HEK293 (cell line): ENCODE measurements at regions not wholly inside any gene's neighbourhood (a gene's known extent, or its start where the extent isn't known, plus 50 kb on each side); places are given as distances from the start of the nearest gene placed in this dataset.

Source experiments
- SALL2 ChIP-seq: fragments of 450-650 bp; formaldehyde crosslinking; IDR thresholded peaks from 2 replicates; pipeline ENCODE4 v1.5.0; 2017; ENCODE audit warnings: missing biosample characterization, mild to moderate bottlenecking, missing genetic modification characterization, borderline replicate concordance
- ZNF121 ChIP-seq: fragments of 450-650 bp; formaldehyde crosslinking; IDR thresholded peaks from 2 replicates; pipeline ENCODE4 v1.5.1; 2016; ENCODE audit warnings: missing biosample characterization, missing genetic modification characterization
- ZNF324 ChIP-seq: fragments of 450-650 bp; formaldehyde crosslinking; IDR thresholded peaks from 2 replicates; pipeline ENCODE4 v1.5.1; 2016; ENCODE audit warnings: missing biosample characterization, missing genetic modification characterization
- ZNF621 ChIP-seq: fragments of 450-650 bp; formaldehyde crosslinking; IDR thresholded peaks from 2 replicates; pipeline ENCODE4 v1.5.1; 2017; ENCODE audit warnings: missing biosample characterization, missing genetic modification characterization
- ZNF777 ChIP-seq: fragments of 450-650 bp; formaldehyde crosslinking; IDR thresholded peaks from 2 replicates; pipeline ENCODE4 v1.5.1; 2017; ENCODE audit warnings: missing biosample characterization, missing genetic modification characterization, borderline replicate concordance
- TF ChIP-seq, protein P1 (sequence below): fragments of 450-650 bp; formaldehyde crosslinking; IDR thresholded peaks from 2 replicates; pipeline ENCODE4 v1.5.1; 2016; ENCODE audit warnings: missing biosample characterization, missing genetic modification characterization
- TF ChIP-seq, protein P2 (sequence below): fragments of 450-650 bp; formaldehyde crosslinking; IDR thresholded peaks from 2 replicates; pipeline ENCODE4 v1.5.0; 2017; ENCODE audit warnings: missing biosample characterization, missing genetic modification characterization, borderline replicate concordance
- TF ChIP-seq, protein P3 (sequence below): fragments of 450-650 bp; formaldehyde crosslinking; IDR thresholded peaks from 2 replicates; pipeline ENCODE4 v1.5.1; 2016; ENCODE audit warnings: missing biosample characterization, missing genetic modification characterization
- TF ChIP-seq, protein P4 (sequence below): fragments of 450-650 bp; formaldehyde crosslinking; IDR thresholded peaks from 2 replicates; pipeline ENCODE4 v1.5.1; 2016; ENCODE audit warnings: missing biosample characterization, missing genetic modification characterization
- TF ChIP-seq, protein P5 (sequence below): fragments of 450-650 bp; IDR thresholded peaks from 2 replicates; pipeline ENCODE4 v1.5.1; 2018; ENCODE audit warnings: missing biosample characterization, missing genetic modification characterization
- TF ChIP-seq, protein P6 (sequence below): fragments of 450-650 bp; formaldehyde crosslinking; conservative IDR thresholded peaks from 2 replicates; pipeline ENCODE4 v1.5.1; 2016; ENCODE audit warnings: low read depth, missing biosample characterization, missing genetic modification characterization

DNA sequence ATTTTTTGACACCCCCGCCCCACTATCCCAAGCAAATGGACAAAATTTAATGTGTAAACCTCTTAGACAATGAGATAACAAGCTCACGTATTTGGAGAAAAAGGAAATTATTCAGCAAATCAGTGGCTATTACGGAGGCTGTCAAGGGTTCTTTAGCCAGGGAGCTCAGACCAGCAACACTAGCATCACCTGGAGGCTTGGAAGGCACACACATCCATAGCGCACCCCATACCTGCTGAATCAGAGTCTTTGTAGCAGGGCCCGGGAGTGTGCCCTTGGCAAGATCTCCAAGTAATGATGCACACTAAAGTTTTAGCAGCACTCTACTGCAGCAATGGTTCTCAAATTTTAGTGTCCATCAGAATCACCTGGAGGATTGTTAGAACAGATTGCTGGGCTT lies 223.2 kb upstream of the BTBD3 start:
- no peak for TF ChIP-seq ZNF777 (tag by site-specific recombination)
- TF ChIP-seq, protein P1, sequence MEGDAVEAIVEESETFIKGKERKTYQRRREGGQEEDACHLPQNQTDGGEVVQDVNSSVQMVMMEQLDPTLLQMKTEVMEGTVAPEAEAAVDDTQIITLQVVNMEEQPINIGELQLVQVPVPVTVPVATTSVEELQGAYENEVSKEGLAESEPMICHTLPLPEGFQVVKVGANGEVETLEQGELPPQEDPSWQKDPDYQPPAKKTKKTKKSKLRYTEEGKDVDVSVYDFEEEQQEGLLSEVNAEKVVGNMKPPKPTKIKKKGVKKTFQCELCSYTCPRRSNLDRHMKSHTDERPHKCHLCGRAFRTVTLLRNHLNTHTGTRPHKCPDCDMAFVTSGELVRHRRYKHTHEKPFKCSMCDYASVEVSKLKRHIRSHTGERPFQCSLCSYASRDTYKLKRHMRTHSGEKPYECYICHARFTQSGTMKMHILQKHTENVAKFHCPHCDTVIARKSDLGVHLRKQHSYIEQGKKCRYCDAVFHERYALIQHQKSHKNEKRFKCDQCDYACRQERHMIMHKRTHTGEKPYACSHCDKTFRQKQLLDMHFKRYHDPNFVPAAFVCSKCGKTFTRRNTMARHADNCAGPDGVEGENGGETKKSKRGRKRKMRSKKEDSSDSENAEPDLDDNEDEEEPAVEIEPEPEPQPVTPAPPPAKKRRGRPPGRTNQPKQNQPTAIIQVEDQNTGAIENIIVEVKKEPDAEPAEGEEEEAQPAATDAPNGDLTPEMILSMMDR (tag by site-specific recombination) = no peak
- TF ChIP-seq, protein P2, sequence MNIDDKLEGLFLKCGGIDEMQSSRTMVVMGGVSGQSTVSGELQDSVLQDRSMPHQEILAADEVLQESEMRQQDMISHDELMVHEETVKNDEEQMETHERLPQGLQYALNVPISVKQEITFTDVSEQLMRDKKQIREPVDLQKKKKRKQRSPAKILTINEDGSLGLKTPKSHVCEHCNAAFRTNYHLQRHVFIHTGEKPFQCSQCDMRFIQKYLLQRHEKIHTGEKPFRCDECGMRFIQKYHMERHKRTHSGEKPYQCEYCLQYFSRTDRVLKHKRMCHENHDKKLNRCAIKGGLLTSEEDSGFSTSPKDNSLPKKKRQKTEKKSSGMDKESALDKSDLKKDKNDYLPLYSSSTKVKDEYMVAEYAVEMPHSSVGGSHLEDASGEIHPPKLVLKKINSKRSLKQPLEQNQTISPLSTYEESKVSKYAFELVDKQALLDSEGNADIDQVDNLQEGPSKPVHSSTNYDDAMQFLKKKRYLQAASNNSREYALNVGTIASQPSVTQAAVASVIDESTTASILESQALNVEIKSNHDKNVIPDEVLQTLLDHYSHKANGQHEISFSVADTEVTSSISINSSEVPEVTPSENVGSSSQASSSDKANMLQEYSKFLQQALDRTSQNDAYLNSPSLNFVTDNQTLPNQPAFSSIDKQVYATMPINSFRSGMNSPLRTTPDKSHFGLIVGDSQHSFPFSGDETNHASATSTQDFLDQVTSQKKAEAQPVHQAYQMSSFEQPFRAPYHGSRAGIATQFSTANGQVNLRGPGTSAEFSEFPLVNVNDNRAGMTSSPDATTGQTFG (tag by site-specific recombination) = no peak
- TF ChIP-seq, protein P3, sequence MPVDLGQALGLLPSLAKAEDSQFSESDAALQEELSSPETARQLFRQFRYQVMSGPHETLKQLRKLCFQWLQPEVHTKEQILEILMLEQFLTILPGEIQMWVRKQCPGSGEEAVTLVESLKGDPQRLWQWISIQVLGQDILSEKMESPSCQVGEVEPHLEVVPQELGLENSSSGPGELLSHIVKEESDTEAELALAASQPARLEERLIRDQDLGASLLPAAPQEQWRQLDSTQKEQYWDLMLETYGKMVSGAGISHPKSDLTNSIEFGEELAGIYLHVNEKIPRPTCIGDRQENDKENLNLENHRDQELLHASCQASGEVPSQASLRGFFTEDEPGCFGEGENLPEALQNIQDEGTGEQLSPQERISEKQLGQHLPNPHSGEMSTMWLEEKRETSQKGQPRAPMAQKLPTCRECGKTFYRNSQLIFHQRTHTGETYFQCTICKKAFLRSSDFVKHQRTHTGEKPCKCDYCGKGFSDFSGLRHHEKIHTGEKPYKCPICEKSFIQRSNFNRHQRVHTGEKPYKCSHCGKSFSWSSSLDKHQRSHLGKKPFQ = no peak
- no peak for TF ChIP-seq ZNF121 (tag by site-specific recombination)
- no peak for TF ChIP-seq ZNF324 (tag by site-specific recombination)
- TF ChIP-seq, protein P4, sequence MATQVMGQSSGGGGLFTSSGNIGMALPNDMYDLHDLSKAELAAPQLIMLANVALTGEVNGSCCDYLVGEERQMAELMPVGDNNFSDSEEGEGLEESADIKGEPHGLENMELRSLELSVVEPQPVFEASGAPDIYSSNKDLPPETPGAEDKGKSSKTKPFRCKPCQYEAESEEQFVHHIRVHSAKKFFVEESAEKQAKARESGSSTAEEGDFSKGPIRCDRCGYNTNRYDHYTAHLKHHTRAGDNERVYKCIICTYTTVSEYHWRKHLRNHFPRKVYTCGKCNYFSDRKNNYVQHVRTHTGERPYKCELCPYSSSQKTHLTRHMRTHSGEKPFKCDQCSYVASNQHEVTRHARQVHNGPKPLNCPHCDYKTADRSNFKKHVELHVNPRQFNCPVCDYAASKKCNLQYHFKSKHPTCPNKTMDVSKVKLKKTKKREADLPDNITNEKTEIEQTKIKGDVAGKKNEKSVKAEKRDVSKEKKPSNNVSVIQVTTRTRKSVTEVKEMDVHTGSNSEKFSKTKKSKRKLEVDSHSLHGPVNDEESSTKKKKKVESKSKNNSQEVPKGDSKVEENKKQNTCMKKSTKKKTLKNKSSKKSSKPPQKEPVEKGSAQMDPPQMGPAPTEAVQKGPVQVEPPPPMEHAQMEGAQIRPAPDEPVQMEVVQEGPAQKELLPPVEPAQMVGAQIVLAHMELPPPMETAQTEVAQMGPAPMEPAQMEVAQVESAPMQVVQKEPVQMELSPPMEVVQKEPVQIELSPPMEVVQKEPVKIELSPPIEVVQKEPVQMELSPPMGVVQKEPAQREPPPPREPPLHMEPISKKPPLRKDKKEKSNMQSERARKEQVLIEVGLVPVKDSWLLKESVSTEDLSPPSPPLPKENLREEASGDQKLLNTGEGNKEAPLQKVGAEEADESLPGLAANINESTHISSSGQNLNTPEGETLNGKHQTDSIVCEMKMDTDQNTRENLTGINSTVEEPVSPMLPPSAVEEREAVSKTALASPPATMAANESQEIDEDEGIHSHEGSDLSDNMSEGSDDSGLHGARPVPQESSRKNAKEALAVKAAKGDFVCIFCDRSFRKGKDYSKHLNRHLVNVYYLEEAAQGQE = no peak
- TF ChIP-seq, protein P5, sequence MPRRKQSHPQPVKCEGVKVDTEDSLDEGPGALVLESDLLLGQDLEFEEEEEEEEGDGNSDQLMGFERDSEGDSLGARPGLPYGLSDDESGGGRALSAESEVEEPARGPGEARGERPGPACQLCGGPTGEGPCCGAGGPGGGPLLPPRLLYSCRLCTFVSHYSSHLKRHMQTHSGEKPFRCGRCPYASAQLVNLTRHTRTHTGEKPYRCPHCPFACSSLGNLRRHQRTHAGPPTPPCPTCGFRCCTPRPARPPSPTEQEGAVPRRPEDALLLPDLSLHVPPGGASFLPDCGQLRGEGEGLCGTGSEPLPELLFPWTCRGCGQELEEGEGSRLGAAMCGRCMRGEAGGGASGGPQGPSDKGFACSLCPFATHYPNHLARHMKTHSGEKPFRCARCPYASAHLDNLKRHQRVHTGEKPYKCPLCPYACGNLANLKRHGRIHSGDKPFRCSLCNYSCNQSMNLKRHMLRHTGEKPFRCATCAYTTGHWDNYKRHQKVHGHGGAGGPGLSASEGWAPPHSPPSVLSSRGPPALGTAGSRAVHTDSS (tag by site-specific recombination) = no peak
- TF ChIP-seq ZNF621 (tag by site-specific recombination) = no peak
- no peak for TF ChIP-seq SALL2
- TF ChIP-seq, protein P6, sequence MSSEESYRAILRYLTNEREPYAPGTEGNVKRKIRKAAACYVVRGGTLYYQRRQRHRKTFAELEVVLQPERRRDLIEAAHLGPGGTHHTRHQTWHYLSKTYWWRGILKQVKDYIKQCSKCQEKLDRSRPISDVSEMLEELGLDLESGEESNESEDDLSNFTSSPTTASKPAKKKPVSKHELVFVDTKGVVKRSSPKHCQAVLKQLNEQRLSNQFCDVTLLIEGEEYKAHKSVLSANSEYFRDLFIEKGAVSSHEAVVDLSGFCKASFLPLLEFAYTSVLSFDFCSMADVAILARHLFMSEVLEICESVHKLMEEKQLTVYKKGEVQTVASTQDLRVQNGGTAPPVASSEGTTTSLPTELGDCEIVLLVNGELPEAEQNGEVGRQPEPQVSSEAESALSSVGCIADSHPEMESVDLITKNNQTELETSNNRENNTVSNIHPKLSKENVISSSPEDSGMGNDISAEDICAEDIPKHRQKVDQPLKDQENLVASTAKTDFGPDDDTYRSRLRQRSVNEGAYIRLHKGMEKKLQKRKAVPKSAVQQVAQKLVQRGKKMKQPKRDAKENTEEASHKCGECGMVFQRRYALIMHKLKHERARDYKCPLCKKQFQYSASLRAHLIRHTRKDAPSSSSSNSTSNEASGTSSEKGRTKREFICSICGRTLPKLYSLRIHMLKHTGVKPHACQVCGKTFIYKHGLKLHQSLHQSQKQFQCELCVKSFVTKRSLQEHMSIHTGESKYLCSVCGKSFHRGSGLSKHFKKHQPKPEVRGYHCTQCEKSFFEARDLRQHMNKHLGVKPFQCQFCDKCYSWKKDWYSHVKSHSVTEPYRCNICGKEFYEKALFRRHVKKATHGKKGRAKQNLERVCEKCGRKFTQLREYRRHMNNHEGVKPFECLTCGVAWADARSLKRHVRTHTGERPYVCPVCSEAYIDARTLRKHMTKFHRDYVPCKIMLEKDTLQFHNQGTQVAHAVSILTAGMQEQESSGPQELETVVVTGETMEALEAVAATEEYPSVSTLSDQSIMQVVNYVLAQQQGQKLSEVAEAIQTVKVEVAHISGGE (tag by site-specific recombination) = no peak
